ENCODE measurements at regions not wholly inside any gene's neighbourhood (a gene's known extent, or its start where the extent isn't known, plus 50 kb on each side); places are given as distances from the start of the nearest gene placed in this dataset.

DNA sequence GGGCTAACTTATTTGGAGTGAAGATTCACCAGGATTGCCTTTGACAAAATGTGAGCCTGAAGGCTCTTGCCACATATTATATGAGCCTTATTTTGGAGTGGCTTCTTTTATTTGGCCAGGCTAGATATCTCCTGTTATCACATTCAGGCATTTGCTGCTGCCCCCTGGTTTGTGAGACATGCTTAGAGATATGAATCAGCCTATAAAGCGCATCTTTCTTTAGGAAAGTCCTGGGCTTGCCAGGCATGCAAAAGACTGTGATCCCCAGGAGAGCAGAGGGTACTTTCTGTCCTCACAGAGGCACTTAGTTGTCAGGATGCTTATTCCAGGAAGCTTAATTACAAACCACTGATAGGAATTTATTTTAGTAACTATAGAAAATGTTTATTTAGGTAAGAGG, 333.3 kb downstream of the FAT3 start:
- Histone ChIP-seq H3K4me2 (ENCODE audit: insufficient read depth, insufficient read length, low read length) (no peak overlapping the region), H4K91ac (ENCODE audit: insufficient read length, low read depth, low read length) (no peak overlapping the region), H2AFZ (ENCODE audit: low read length) (no peak overlapping the region), H3K79me1 (ENCODE audit: insufficient read depth, low read depth, low read length, poor library complexity, severe bottlenecking) (no peaks in the 10 kb centered on the region), H3K14ac (ENCODE audit: insufficient read depth, low read length) (no peak overlapping the region), H2BK15ac (ENCODE audit: low read depth, low read length) (no peak overlapping the region), H3K4me1 (ENCODE audit: insufficient read depth, low read length) (no peaks in the 10 kb centered on the region), H2AK5ac (ENCODE audit: insufficient read length, low read length) (no peak overlapping the region), H3K18ac (ENCODE audit: insufficient read length, low read depth, low read length) (no peak overlapping the region), H4K20me1 (ENCODE audit: control insufficient read depth, insufficient read depth, insufficient read length) (no peaks in the 10 kb centered on the region), H3K4ac (ENCODE audit: low read depth, low read length) (no peak overlapping the region), H3K79me2 (ENCODE audit: insufficient read depth, low read length) (no peaks in the 10 kb centered on the region; the same call in 1 of the 2 replicates), H3T11ph (ENCODE audit: low read length) (no peak overlapping the region), H3K27me3 (ENCODE audit: insufficient read depth, low read length) (no peaks in the 10 kb centered on the region), H4K5ac (ENCODE audit: insufficient read length, low read depth, low read length) (no peak overlapping the region), H4K8ac (replicated peaks; ENCODE audit: insufficient read length, low read depth, low read length) (no peak overlapping the region), H2BK20ac (ENCODE audit: low read depth, low read length, poor library complexity, severe bottlenecking) (no peak overlapping the region), H3K9ac (ENCODE audit: extremely low read depth, insufficient read length, low read length) (no peak overlapping the region), H3K23ac (ENCODE audit: insufficient read length, low read depth, low read length) (no peak overlapping the region), H3K56ac (ENCODE audit: insufficient read length, low read depth, low read length) (no peak overlapping the region), H3K9me3 (ENCODE audit: control insufficient read depth, low read depth, low read length) (no peaks in the 10 kb centered on the region), H3K23me2 (ENCODE audit: insufficient read length, low read depth, low read length, poor library complexity, severe bottlenecking) (no peaks in the 10 kb centered on the region), H3K27ac (ENCODE audit: insufficient read length, low read depth, low read length) (no peak overlapping the region), H2BK5ac (ENCODE audit: insufficient read length, low read length) (no peak overlapping the region), H2BK120ac (ENCODE audit: low read depth, low read length, poor library complexity, severe bottlenecking) (no peak overlapping the region), H2BK12ac (ENCODE audit: insufficient read length, low read depth, low read length) (no peak overlapping the region)
- peaks cover 0 to 7% (median 4%) of the 10 kb centered on the region in 3 experiments; a peak in 3 of 7 replicates for H3K36me3 Mint-ChIP-seq (ENCODE audit: insufficient read depth in 1 of 3, low read depth in 3 of 3)
- no peaks in the 10 kb centered on the region for H3K4me1 Mint-ChIP-seq
- no peaks in the 10 kb centered on the region for H3K27me3 Mint-ChIP-seq (ENCODE audit: low read depth)
- no peak for DNase-seq
- H3K9me3 Mint-ChIP-seq, result no peaks in the 10 kb centered on the region; a peak in 1 of 5 replicates
- H3K4me3 Mint-ChIP-seq, result no peak overlapping the region
- no peak for TF ChIP-seq CTCF (conservative IDR thresholded peaks at IDR 0.05)
- H3K27ac Mint-ChIP-seq, result peak overlapping the region in 1 of 3 experiments; percentile 40; a peak in 1 of 7 replicates
- WGBS (ENCODE audit: extremely low coverage, insufficient read length, low lambda C conversion rate), result no CpG with 5 or more reads among the region's 1 CpG
